HCT116 (cell line): ENCODE measurements at regions not wholly inside any gene's neighbourhood (a gene's known extent, or its start where the extent isn't known, plus 50 kb on each side); places are given as distances from the start of the nearest gene placed in this dataset.

ENCODE experiments used
- CBX3 ChIP-seq: IDR thresholded peaks from 2 replicates; pipeline ENCODE4 v1.6.1; 2012; ENCODE audit warnings: low read depth
- EZH2 ChIP-seq: fragments of 200-600 bp; sonication (generic); IDR thresholded peaks from 2 replicates; pipeline ENCODE4 v1.6.1; 2017; ENCODE audit warnings: antibody characterized with exemption, mixed run types
- EZH2phosphoT487 ChIP-seq: fragments of 200-600 bp; IDR thresholded peaks from 2 replicates; pipeline ENCODE4 v1.6.1; 2018; ENCODE audit warnings: antibody characterized with exemption, borderline replicate concordance
- POLR2A ChIP-seq: IDR thresholded peaks from 2 replicates; pipeline ENCODE4 v1.7.0; 2011; ENCODE audit warnings: borderline replicate concordance; ENCODE audit not compliant: insufficient read depth, insufficient read length; ENCODE audit errors: extremely low read depth
- POLR2AphosphoS5 ChIP-seq: IDR thresholded peaks from 2 replicates; pipeline ENCODE4 v1.6.1; 2011; ENCODE audit warnings: mild to moderate bottlenecking, low read depth, low read length, moderate library complexity
- SIN3A ChIP-seq: IDR thresholded peaks from 2 replicates; pipeline ENCODE4 v1.6.1; 2012; ENCODE audit warnings: low read depth
- SP1 ChIP-seq: IDR thresholded peaks from 2 replicates; pipeline ENCODE4 v1.6.1; 2012; ENCODE audit warnings: low read depth
- YY1 ChIP-seq: IDR thresholded peaks from 2 replicates; pipeline ENCODE4 v1.6.1; 2011; ENCODE audit warnings: low read length, low read depth, moderate library complexity, mild to moderate bottlenecking; ENCODE audit not compliant: insufficient replicate concordance; ENCODE audit errors: extremely low read depth
- TF ChIP-seq, protein P1 (sequence below), 3 experiments: fragments of 200-600 bp in 1 of 3; sonication (generic) in 1 of 3; IDR thresholded peaks in 2 of 3; conservative IDR thresholded peaks in 1 of 3; 2 replicates each; pipeline ENCODE4 v1.5.1; 2012 to 2017; ENCODE audit warnings: low read depth in 2 of 3, low read length in 2 of 3, antibody characterized with exemption in 1 of 3, borderline replicate concordance in 1 of 3, control low read depth in 1 of 3, mild to moderate bottlenecking in 1 of 3, mixed read lengths in 1 of 3, mixed run types in 1 of 3, moderate library complexity in 1 of 3; ENCODE audit not compliant: insufficient read depth in 1 of 3
- TF ChIP-seq, protein P2 (sequence below): IDR thresholded peaks from 2 replicates; pipeline ENCODE4 v1.6.1; 2012

DNA sequence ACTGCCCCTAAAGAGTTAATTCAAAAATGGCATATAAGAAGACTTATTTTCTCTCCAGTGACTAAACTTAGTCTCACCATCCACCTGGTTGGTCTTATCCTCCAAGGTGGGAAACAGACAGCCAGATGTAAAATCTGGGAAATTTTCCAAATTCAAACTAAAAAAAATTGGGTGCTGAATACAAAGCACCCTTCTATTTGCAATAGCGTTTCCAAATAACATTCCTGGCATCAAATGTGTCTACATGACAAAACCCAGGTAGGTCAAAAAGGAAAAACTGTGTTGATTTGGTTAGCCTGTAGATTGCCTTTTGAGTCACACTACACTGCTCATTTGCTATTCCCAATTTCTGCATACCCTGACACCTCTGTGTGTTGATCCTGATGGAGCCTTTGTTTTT, 252.2 kb downstream of the NR2F1-AS1 start:
- TF ChIP-seq POLR2AphosphoS5 (no peak), EZH2phosphoT487 (no peak), SP1 (no peak), YY1 (no peak), CBX3 (no peak), POLR2A (no peak), SIN3A (no peak), EZH2 (no peak)
- TF ChIP-seq, protein P1, sequence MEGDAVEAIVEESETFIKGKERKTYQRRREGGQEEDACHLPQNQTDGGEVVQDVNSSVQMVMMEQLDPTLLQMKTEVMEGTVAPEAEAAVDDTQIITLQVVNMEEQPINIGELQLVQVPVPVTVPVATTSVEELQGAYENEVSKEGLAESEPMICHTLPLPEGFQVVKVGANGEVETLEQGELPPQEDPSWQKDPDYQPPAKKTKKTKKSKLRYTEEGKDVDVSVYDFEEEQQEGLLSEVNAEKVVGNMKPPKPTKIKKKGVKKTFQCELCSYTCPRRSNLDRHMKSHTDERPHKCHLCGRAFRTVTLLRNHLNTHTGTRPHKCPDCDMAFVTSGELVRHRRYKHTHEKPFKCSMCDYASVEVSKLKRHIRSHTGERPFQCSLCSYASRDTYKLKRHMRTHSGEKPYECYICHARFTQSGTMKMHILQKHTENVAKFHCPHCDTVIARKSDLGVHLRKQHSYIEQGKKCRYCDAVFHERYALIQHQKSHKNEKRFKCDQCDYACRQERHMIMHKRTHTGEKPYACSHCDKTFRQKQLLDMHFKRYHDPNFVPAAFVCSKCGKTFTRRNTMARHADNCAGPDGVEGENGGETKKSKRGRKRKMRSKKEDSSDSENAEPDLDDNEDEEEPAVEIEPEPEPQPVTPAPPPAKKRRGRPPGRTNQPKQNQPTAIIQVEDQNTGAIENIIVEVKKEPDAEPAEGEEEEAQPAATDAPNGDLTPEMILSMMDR (IDR thresholded peaks at IDR 0.05 in 2 of 3, conservative IDR thresholded peaks at IDR 0.05 in 1 of 3; ENCODE audit: borderline replicate concordance in 1 of 3, insufficient read depth in 1 of 3, low read depth in 2 of 3, low read length in 2 of 3) = no peak
- TF ChIP-seq, protein P2, sequence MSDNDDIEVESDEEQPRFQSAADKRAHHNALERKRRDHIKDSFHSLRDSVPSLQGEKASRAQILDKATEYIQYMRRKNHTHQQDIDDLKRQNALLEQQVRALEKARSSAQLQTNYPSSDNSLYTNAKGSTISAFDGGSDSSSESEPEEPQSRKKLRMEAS = no peak
